ENCODE measurements at regions not wholly inside any gene's neighbourhood (a gene's known extent, or its start where the extent isn't known, plus 50 kb on each side); places are given as distances from the start of the nearest gene placed in this dataset.

GRCh38 chr10:61063034-61063433, 119.0 kb upstream of the RHOBTB1 start:
- no peaks in the 10 kb centered on the region for H3K36me3 Mint-ChIP-seq (ENCODE audit: unreplicated experiment)
- no peak overlapping the region for H3K27ac Mint-ChIP-seq (ENCODE audit: unreplicated experiment)
- H3K4me3 Mint-ChIP-seq (ENCODE audit: unreplicated experiment) = no peak overlapping the region
- peaks cover 2% of the 10 kb centered on the region for H3K4me1 Mint-ChIP-seq (ENCODE audit: unreplicated experiment)
- no peak for TF ChIP-seq CTCF (IDR thresholded peaks at IDR 0.05)
- H3K27me3 Mint-ChIP-seq (ENCODE audit: unreplicated experiment) = peaks cover 16% of the 10 kb centered on the region
- no peaks in the 10 kb centered on the region for H3K9me3 Mint-ChIP-seq (ENCODE audit: unreplicated experiment)
- no peak for DNase-seq (ENCODE audit: extremely low spot score, unreplicated experiment)

GRCh38 chr10:61061923-61062504, 118.0 kb upstream of the RHOBTB1 start:
- Mint-ChIP-seq H3K4me1 (ENCODE audit: unreplicated experiment) (peaks cover 1% of the 10 kb centered on the region), H3K27ac (ENCODE audit: unreplicated experiment) (no peak overlapping the region), H3K9me3 (ENCODE audit: unreplicated experiment) (no peaks in the 10 kb centered on the region), H3K4me3 (ENCODE audit: unreplicated experiment) (no peak overlapping the region), H3K27me3 (ENCODE audit: unreplicated experiment) (peaks cover 11% of the 10 kb centered on the region), H3K36me3 (ENCODE audit: unreplicated experiment) (no peaks in the 10 kb centered on the region)
- no peak for TF ChIP-seq CTCF (IDR thresholded peaks at IDR 0.05)
- no peak for DNase-seq (ENCODE audit: extremely low spot score, unreplicated experiment)

GRCh38 chr10:61059636-61060035, 115.7 kb upstream of the RHOBTB1 start:
- Mint-ChIP-seq H3K9me3 (ENCODE audit: unreplicated experiment) (no peaks in the 10 kb centered on the region), H3K4me1 (ENCODE audit: unreplicated experiment) (no peaks in the 10 kb centered on the region), H3K27me3 (ENCODE audit: unreplicated experiment) (peaks cover 4% of the 10 kb centered on the region), H3K27ac (ENCODE audit: unreplicated experiment) (no peak overlapping the region), H3K4me3 (ENCODE audit: unreplicated experiment) (no peak overlapping the region), H3K36me3 (ENCODE audit: unreplicated experiment) (no peaks in the 10 kb centered on the region)
- DNase-seq (ENCODE audit: extremely low spot score, unreplicated experiment) = no peak
- no peak for TF ChIP-seq CTCF (IDR thresholded peaks at IDR 0.05)

- no peaks in the 10 kb centered on the region for H3K4me1 Mint-ChIP-seq (ENCODE audit: unreplicated experiment)
- no peak overlapping the region for H3K27ac Mint-ChIP-seq (ENCODE audit: unreplicated experiment)
- H3K9me3 Mint-ChIP-seq (ENCODE audit: unreplicated experiment) = no peaks in the 10 kb centered on the region
- no peaks in the 10 kb centered on the region for H3K36me3 Mint-ChIP-seq (ENCODE audit: unreplicated experiment)
- DNase-seq (ENCODE audit: extremely low spot score, unreplicated experiment) = no peak
- H3K4me3 Mint-ChIP-seq (ENCODE audit: unreplicated experiment) = no peak overlapping the region
- no peak for TF ChIP-seq CTCF (IDR thresholded peaks at IDR 0.05)
- H3K27me3 Mint-ChIP-seq (ENCODE audit: unreplicated experiment) = peaks cover 14% of the 10 kb centered on the region
Observed at GRCh38 chr10:61052469-61053205, 108.7 kb upstream of the RHOBTB1 start.

- H3K4me1 Mint-ChIP-seq (ENCODE audit: unreplicated experiment) = no peaks in the 10 kb centered on the region
- H3K9me3 Mint-ChIP-seq (ENCODE audit: unreplicated experiment) = no peaks in the 10 kb centered on the region
- peaks cover 23% of the 10 kb centered on the region for H3K27me3 Mint-ChIP-seq (ENCODE audit: unreplicated experiment)
- no peaks in the 10 kb centered on the region for H3K36me3 Mint-ChIP-seq (ENCODE audit: unreplicated experiment)
- no peak for DNase-seq (ENCODE audit: extremely low spot score, unreplicated experiment)
- H3K4me3 Mint-ChIP-seq (ENCODE audit: unreplicated experiment) = no peak overlapping the region
- TF ChIP-seq CTCF (IDR thresholded peaks at IDR 0.05) = no peak
- H3K27ac Mint-ChIP-seq (ENCODE audit: unreplicated experiment) = no peak overlapping the region
Observed at GRCh38 chr10:61051344-61051743, 107.4 kb upstream of the RHOBTB1 start.

All from osteocyte (in vitro differentiated cells).